HG02981 (cell line): ENCODE measurements at regions not wholly inside any gene's neighbourhood (a gene's known extent, or its start where the extent isn't known, plus 50 kb on each side); places are given as distances from the start of the nearest gene placed in this dataset.

ENCODE experiments used
- ATAC-seq: cut with Tn5 transposase; IDR thresholded peaks from one replicate; pipeline ENCODE4 v1.9.1; 2021; ENCODE audit warnings: mild to moderate bottlenecking, moderate library complexity; ENCODE audit not compliant: unreplicated experiment

- no peak for ATAC-seq
Measured at GRCh38 chr9:113646946-113647914, 183.7 kb downstream of the RGS3 start.

- no peak for ATAC-seq
Measured at GRCh38 chr9:113648048-113648447, 184.5 kb downstream of the RGS3 start.

GRCh38 chr9:113648586-113648985, 185.1 kb downstream of the RGS3 start:
- ATAC-seq, result no peak

- no peak for ATAC-seq
Measured at GRCh38 chr9:113649054-113649453, 185.5 kb downstream of the RGS3 start.

- no peak for ATAC-seq
Measured at GRCh38 chr9:113649855-113650206, 186.3 kb downstream of the RGS3 start.

- no peak for ATAC-seq
Measured at GRCh38 chr9:113650207-113651131, 186.9 kb downstream of the RGS3 start.

- ATAC-seq, result no peak
Measured at GRCh38 chr9:113651896-113652295, 188.4 kb downstream of the RGS3 start.

GRCh38 chr9:113652355-113653152, 189.0 kb downstream of the RGS3 start:
- ATAC-seq, result no peak

GRCh38 chr9:113653746-113654604, 190.4 kb downstream of the RGS3 start:
- no peak for ATAC-seq

- no peak for ATAC-seq
Measured at GRCh38 chr9:113654605-113655428, 191.3 kb downstream of the RGS3 start.

- ATAC-seq, result no peak
Measured at GRCh38 chr9:113656771-113657670, 193.5 kb downstream of the RGS3 start.

GRCh38 chr9:113657765-113658544, 194.4 kb downstream of the RGS3 start:
- peak; percentile 77 for ATAC-seq

GRCh38 chr9:113658545-113658895, 195.0 kb downstream of the RGS3 start:
- no peak for ATAC-seq

GRCh38 chr9:113659039-113659438, 195.5 kb downstream of the RGS3 start:
- no peak for ATAC-seq

- ATAC-seq, result no peak
Measured at GRCh38 chr9:113659740-113660139, 196.2 kb downstream of the RGS3 start.

GRCh38 chr9:113660196-113660595, 196.7 kb downstream of the RGS3 start:
- no peak for ATAC-seq

GRCh38 chr9:113661074-113661473, 197.5 kb downstream of the RGS3 start:
- ATAC-seq, result no peak
